Kidney epithelial cell (primary cell): ENCODE measurements at regions not wholly inside any gene's neighbourhood (a gene's known extent, or its start where the extent isn't known, plus 50 kb on each side); places are given as distances from the start of the nearest gene placed in this dataset.

Experiments
- DNase-seq: peaks from one replicate; pipeline ENCODE4 v3.0.0-alpha.2; 2010; ENCODE audit warnings: low read depth
- H3K27me3 ChIP-seq: 2 replicates; pipeline ENCODE4 v1.6.0; 2011; ENCODE audit warnings: low read length; ENCODE audit not compliant: control insufficient read depth, insufficient read depth
- H3K36me3 ChIP-seq: 2 replicates; pipeline ENCODE4 v1.5.1; 2011; ENCODE audit warnings: low read length; ENCODE audit not compliant: control insufficient read depth, insufficient read depth
- H3K4me3 ChIP-seq: 2 replicates; pipeline ENCODE4 v1.5.1; 2011; ENCODE audit warnings: low read depth, mild to moderate bottlenecking, control low read depth, low read length
- CTCF ChIP-seq: IDR thresholded peaks from 2 replicates; pipeline ENCODE4 v1.5.1; 2011; ENCODE audit warnings: mild to moderate bottlenecking, moderate library complexity, low read length, control low read depth, inconsistent platforms; ENCODE audit not compliant: insufficient read depth, poor library complexity, severe bottlenecking

GRCh38 chr3:177758126-177758525 lies 560.8 kb upstream of the TBL1XR1 start:
- Histone ChIP-seq H3K36me3 (no peaks in the 10 kb centered on the region), H3K4me3 (no peak overlapping the region), H3K27me3 (no peaks in the 10 kb centered on the region)
- no peak for DNase-seq
- no peak for TF ChIP-seq CTCF

- TF ChIP-seq CTCF, result no peak
- no peaks in the 10 kb centered on the region for H3K36me3 ChIP-seq
- DNase-seq, result no peak
- no peak overlapping the region for H3K4me3 ChIP-seq
- no peaks in the 10 kb centered on the region for H3K27me3 ChIP-seq
Observed at GRCh38 chr3:177760803-177761202, 563.5 kb upstream of the TBL1XR1 start.

DNA sequence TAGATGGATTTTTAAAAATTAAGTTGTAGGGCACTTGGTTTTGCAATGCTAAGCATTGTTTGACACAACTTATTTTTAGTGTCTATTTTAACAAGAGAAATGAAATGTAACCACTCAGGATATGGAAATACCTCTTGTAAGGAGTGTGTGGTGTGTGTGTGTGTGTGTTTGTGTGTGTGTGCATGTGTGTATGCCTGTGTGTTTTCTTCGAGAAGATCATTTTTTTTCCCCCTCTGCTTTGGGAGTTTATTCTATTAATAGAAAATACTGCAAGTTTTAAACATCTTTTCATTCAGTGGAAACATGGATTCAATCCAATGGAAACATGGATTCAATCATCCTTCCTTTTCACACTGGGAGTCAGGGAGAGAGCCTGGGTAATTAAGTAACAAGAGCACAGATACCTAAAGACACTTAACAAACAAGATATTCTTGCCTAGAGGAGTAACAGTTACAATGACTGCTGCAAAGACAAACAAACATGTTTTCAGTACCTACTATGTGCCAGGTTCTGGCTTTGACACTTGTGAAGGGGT lies 567.2 kb upstream of the TBL1XR1 start:
- Histone ChIP-seq H3K36me3 (no peaks in the 10 kb centered on the region), H3K27me3 (no peaks in the 10 kb centered on the region), H3K4me3 (no peak overlapping the region)
- TF ChIP-seq CTCF, result no peak
- no peak for DNase-seq

- DNase-seq, result no peak
- H3K36me3 ChIP-seq, result no peaks in the 10 kb centered on the region
- no peaks in the 10 kb centered on the region for H3K27me3 ChIP-seq
- TF ChIP-seq CTCF, result no peak
- no peak overlapping the region for H3K4me3 ChIP-seq
Observed at GRCh38 chr3:177764933-177765332, 567.7 kb upstream of the TBL1XR1 start.

- Histone ChIP-seq H3K36me3 (no peaks in the 10 kb centered on the region), H3K4me3 (no peak overlapping the region), H3K27me3 (no peaks in the 10 kb centered on the region)
- no peak for TF ChIP-seq CTCF
- DNase-seq, result no peak
Observed at GRCh38 chr3:177770383-177771230, 573.3 kb upstream of the TBL1XR1 start.

DNA sequence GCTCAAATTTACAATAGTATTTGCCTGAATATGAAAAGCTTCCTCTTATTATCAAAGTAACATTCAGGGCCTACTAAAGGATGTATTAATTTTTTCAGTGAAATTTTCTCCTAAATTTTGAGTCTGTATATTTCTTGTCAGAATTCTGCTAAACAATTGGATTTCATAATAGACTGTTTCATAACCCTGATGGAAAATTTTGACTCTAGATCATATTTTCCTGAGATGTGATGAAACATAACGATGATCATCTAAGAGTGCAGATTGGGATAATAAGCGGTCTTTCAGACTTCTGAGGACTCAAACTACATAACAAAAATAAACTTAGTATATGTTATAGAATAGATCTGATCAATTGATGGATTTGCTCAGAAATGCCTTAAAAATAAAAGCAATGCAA lies 574.5 kb upstream of the TBL1XR1 start:
- no peak for TF ChIP-seq CTCF
- Histone ChIP-seq H3K4me3 (no peak overlapping the region), H3K36me3 (no peaks in the 10 kb centered on the region)

More for the DNA sequence above, 574.5 kb upstream of the TBL1XR1 start:
- DNase-seq, result no peak
- H3K27me3 ChIP-seq, result no peaks in the 10 kb centered on the region
